Naive thymus-derived CD4-positive, alpha-beta T cell (primary cell): ENCODE measurements at regions not wholly inside any gene's neighbourhood (a gene's known extent, or its start where the extent isn't known, plus 50 kb on each side); places are given as distances from the start of the nearest gene placed in this dataset.

ENCODE experiments used
- ATAC-seq: fragments of 150-1000 bp; cut with Tn5 transposase; 2 replicates; pipeline ENCODE4 v1.10.0; 2021; ENCODE audit warnings: mild to moderate bottlenecking, moderate library complexity
- CTCF ChIA-PET: fragments of 350-600 bp; sonication (Branson Sonifier 250); formaldehyde crosslinking; loops from one replicate; lab custom pipeline; 2021; ENCODE audit warnings: antibody characterized with exemption; lab: Charles Lee
- POLR2A ChIA-PET: fragments of 350-600 bp; sonication (Branson Sonifier 250); formaldehyde crosslinking; loops from one replicate; lab custom pipeline; 2021; ENCODE audit warnings: antibody characterized with exemption, inconsistent platforms; lab: Charles Lee
- DNase-seq, 9 donors: peaks; one replicate each; pipeline versions ENCODE4 v3.0.0 to v3.0.0-alpha.2; 2020 to 2022; ENCODE audit warnings: mixed read lengths in 1 of 9
- H3K27ac ChIP-seq: one replicate; pipeline ENCODE4 v1.7.0; 2013; ENCODE audit warnings: mild to moderate bottlenecking, low read depth, low read length, moderate library complexity
- H3K27me3 ChIP-seq, 2 donors: one replicate each; pipeline ENCODE4 v1.7.0; 2013; ENCODE audit warnings: low read length in 2 of 2, mild to moderate bottlenecking in 2 of 2, moderate library complexity in 2 of 2; ENCODE audit not compliant: control insufficient read depth in 2 of 2, insufficient read depth in 2 of 2
- H3K36me3 ChIP-seq, 3 experiments: 1 replicate in 2 of 3; 2 replicates in 1 of 3; pipeline ENCODE4 v1.7.0; 2013; ENCODE audit warnings: low read length in 3 of 3, mild to moderate bottlenecking in 3 of 3, moderate library complexity in 1 of 3; ENCODE audit not compliant: insufficient read depth in 3 of 3, control insufficient read depth in 2 of 3
- H3K4me1 ChIP-seq, 2 donors: one replicate each; pipeline ENCODE4 v1.7.0; 2013; ENCODE audit warnings: low read length in 2 of 2, mild to moderate bottlenecking in 2 of 2, moderate library complexity in 1 of 2; ENCODE audit not compliant: control insufficient read depth in 2 of 2, insufficient read depth in 2 of 2
- H3K4me3 ChIP-seq: 2 replicates; pipeline ENCODE4 v1.7.0; 2013; ENCODE audit warnings: mild to moderate bottlenecking, low read length
- H3K9me3 ChIP-seq, 3 experiments: 1 replicate in 2 of 3; 2 replicates in 1 of 3; pipeline ENCODE4 v1.7.0; 2013; ENCODE audit warnings: low read length in 3 of 3; ENCODE audit not compliant: control insufficient read depth in 2 of 3
- H3K27ac Mint-ChIP-seq, 9 donors: one replicate each; pipeline ENCODE4 v1.8.0; 2020 to 2022; ENCODE audit warnings: mixed read lengths in 9 of 9, mild to moderate bottlenecking in 8 of 9, moderate library complexity in 5 of 9, inconsistent platforms in 2 of 9
- H3K27me3 Mint-ChIP-seq, 5 donors: one replicate each; pipeline ENCODE4 v1.8.0; 2021 to 2022; ENCODE audit warnings: mixed read lengths in 5 of 5, mild to moderate bottlenecking in 1 of 5
- H3K36me3 Mint-ChIP-seq, 5 donors: one replicate each; pipeline ENCODE4 v1.8.0; 2020 to 2022; ENCODE audit warnings: mixed read lengths in 5 of 5, mild to moderate bottlenecking in 3 of 5, inconsistent platforms in 1 of 5
- H3K4me1 Mint-ChIP-seq, 7 donors: one replicate each; pipeline ENCODE4 v1.8.0; 2020 to 2022; ENCODE audit warnings: mixed read lengths in 7 of 7, mild to moderate bottlenecking in 3 of 7, inconsistent platforms in 1 of 7
- H3K4me3 Mint-ChIP-seq, 10 donors: one replicate each; pipeline ENCODE4 v1.8.0; 2020 to 2022; ENCODE audit warnings: mild to moderate bottlenecking in 10 of 10, mixed read lengths in 10 of 10, moderate library complexity in 6 of 10, inconsistent platforms in 2 of 10
- H3K9me3 Mint-ChIP-seq, 11 donors: one replicate each; pipeline ENCODE4 v1.8.0; 2020 to 2022; ENCODE audit warnings: mixed read lengths in 11 of 11, mild to moderate bottlenecking in 4 of 11, inconsistent platforms in 1 of 11, moderate library complexity in 1 of 11
- intact Hi-C, 2 donors: fragments of 100-400 bp; cut with micrococcal nuclease; formaldehyde crosslinking; loops; one replicate each; pipeline ENCODE4 v1.15.1; 2023

- no peak overlapping the region for H3K4me3 ChIP-seq
- DNase-seq (no peak), ATAC-seq (no peak)
- no peaks in the 10 kb centered on the region for H3K4me1 Mint-ChIP-seq
- peaks cover 0 to 4% (median 0%) of the 10 kb centered on the region in 11 donors for H3K9me3 Mint-ChIP-seq
- H3K4me3 Mint-ChIP-seq: no peak overlapping the region
- H3K36me3 ChIP-seq: no peaks in the 10 kb centered on the region
- H3K27ac ChIP-seq: no peak overlapping the region
- no peaks in the 10 kb centered on the region for H3K27me3 ChIP-seq
- no peaks in the 10 kb centered on the region for H3K36me3 Mint-ChIP-seq
- no peak overlapping the region for H3K27ac Mint-ChIP-seq
- H3K27me3 Mint-ChIP-seq: peaks cover 6 to 34% (median 23%) of the 10 kb centered on the region in 5 donors
- intact Hi-C loops: no loop called here
- H3K4me1 ChIP-seq: no peaks in the 10 kb centered on the region
- CTCF ChIA-PET: no interaction called here
- no peaks in the 10 kb centered on the region for H3K9me3 ChIP-seq
- POLR2A ChIA-PET: no interaction called here
Measured at GRCh38 chr20:4490606-4491280, 195.5 kb upstream of the PRNP start.

- H3K9me3 Mint-ChIP-seq: peaks cover 0 to 4% (median 0%) of the 10 kb centered on the region in 11 donors
- ATAC-seq: no peak
- peaks cover 7 to 34% (median 23%) of the 10 kb centered on the region in 5 donors for H3K27me3 Mint-ChIP-seq
- no peaks in the 10 kb centered on the region for H3K36me3 Mint-ChIP-seq
- DNase-seq: no peak
- ChIA-PET POLR2A (no interaction called here), CTCF (no interaction called here)
- Histone ChIP-seq H3K27ac (no peak overlapping the region), H3K4me1 (no peaks in the 10 kb centered on the region), H3K27me3 (no peaks in the 10 kb centered on the region), H3K4me3 (no peak overlapping the region), H3K36me3 (no peaks in the 10 kb centered on the region), H3K9me3 (no peaks in the 10 kb centered on the region)
- H3K4me1 Mint-ChIP-seq: no peaks in the 10 kb centered on the region
- H3K4me3 Mint-ChIP-seq: no peak overlapping the region
- intact Hi-C loops: no loop called here
- no peak overlapping the region for H3K27ac Mint-ChIP-seq
Measured at GRCh38 chr20:4490045-4490444, 196.2 kb upstream of the PRNP start.

- Histone ChIP-seq H3K4me3 (no peak overlapping the region), H3K9me3 (no peaks in the 10 kb centered on the region), H3K27me3 (no peaks in the 10 kb centered on the region), H3K27ac (no peak overlapping the region), H3K36me3 (no peaks in the 10 kb centered on the region), H3K4me1 (no peaks in the 10 kb centered on the region)
- Mint-ChIP-seq H3K4me1 (no peaks in the 10 kb centered on the region), H3K27me3 (peaks cover 13 to 40% (median 28%) of the 10 kb centered on the region in 5 donors), H3K9me3 (peaks cover 0 to 4% (median 0%) of the 10 kb centered on the region in 11 donors), H3K4me3 (no peak overlapping the region), H3K27ac (no peak overlapping the region), H3K36me3 (no peaks in the 10 kb centered on the region)
- no peak for ATAC-seq
- ChIA-PET POLR2A (no interaction called here), CTCF (no interaction called here)
- intact Hi-C loops: no loop called here
- no peak for DNase-seq
Measured at GRCh38 chr20:4488407-4489339, 197.6 kb upstream of the PRNP start.

GRCh38 chr20:4484379-4484997 is 201.8 kb upstream of the PRNP start:
- Mint-ChIP-seq H3K4me1 (no peaks in the 10 kb centered on the region), H3K9me3 (no peaks in the 10 kb centered on the region), H3K36me3 (no peaks in the 10 kb centered on the region), H3K4me3 (no peak overlapping the region), H3K27ac (no peak overlapping the region), H3K27me3 (peaks cover 28 to 44% (median 32%) of the 10 kb centered on the region in 5 donors)
- Histone ChIP-seq H3K27ac (no peak overlapping the region), H3K36me3 (no peaks in the 10 kb centered on the region), H3K4me1 (no peaks in the 10 kb centered on the region), H3K27me3 (no peaks in the 10 kb centered on the region), H3K4me3 (no peak overlapping the region), H3K9me3 (no peaks in the 10 kb centered on the region)
- DNase-seq (no peak), ATAC-seq (no peak)
- POLR2A ChIA-PET: no interaction called here
- CTCF ChIA-PET: no interaction called here
- intact Hi-C loops: no loop called here

GRCh38 chr20:4483961-4484360 is 202.3 kb upstream of the PRNP start:
- H3K27me3 ChIP-seq: no peaks in the 10 kb centered on the region
- Mint-ChIP-seq H3K27ac (no peak overlapping the region), H3K9me3 (no peaks in the 10 kb centered on the region), H3K36me3 (no peaks in the 10 kb centered on the region), H3K4me1 (no peaks in the 10 kb centered on the region), H3K27me3 (peaks cover 28 to 44% (median 32%) of the 10 kb centered on the region in 5 donors), H3K4me3 (no peak overlapping the region)
- POLR2A ChIA-PET: no interaction called here
- intact Hi-C loops: no loop called here
- DNase-seq (no peak), ATAC-seq (no peak)
- no peak overlapping the region for H3K4me3 ChIP-seq
- no peaks in the 10 kb centered on the region for H3K9me3 ChIP-seq
- CTCF ChIA-PET: no interaction called here
- H3K27ac ChIP-seq: no peak overlapping the region
- H3K4me1 ChIP-seq: no peaks in the 10 kb centered on the region
- no peaks in the 10 kb centered on the region for H3K36me3 ChIP-seq

GRCh38 chr20:4483486-4483885 is 202.8 kb upstream of the PRNP start:
- no peak for ATAC-seq
- Mint-ChIP-seq H3K27ac (no peak overlapping the region), H3K27me3 (peaks cover 30 to 42% (median 33%) of the 10 kb centered on the region in 5 donors), H3K4me3 (no peak overlapping the region), H3K4me1 (no peaks in the 10 kb centered on the region), H3K36me3 (no peaks in the 10 kb centered on the region), H3K9me3 (no peaks in the 10 kb centered on the region)
- H3K36me3 ChIP-seq: no peaks in the 10 kb centered on the region
- H3K9me3 ChIP-seq: no peaks in the 10 kb centered on the region
- no peaks in the 10 kb centered on the region for H3K27me3 ChIP-seq
- H3K4me3 ChIP-seq: no peak overlapping the region
- intact Hi-C loops: no loop called here
- ChIA-PET POLR2A (no interaction called here), CTCF (no interaction called here)
- H3K4me1 ChIP-seq: no peaks in the 10 kb centered on the region
- DNase-seq: no peak
- no peak overlapping the region for H3K27ac ChIP-seq
